ENCODE measurements at regions not wholly inside any gene's neighbourhood (a gene's known extent, or its start where the extent isn't known, plus 50 kb on each side); places are given as distances from the start of the nearest gene placed in this dataset.

- Histone ChIP-seq H3K27ac (replicated peaks) (no peak overlapping the region), H3K27me3 (ENCODE audit: insufficient read depth, poor library complexity, severe bottlenecking) (peaks cover 2% of the 10 kb centered on the region), H3K4me3 (replicated peaks; ENCODE audit: insufficient read depth, low read length) (no peak overlapping the region)
- no peak for DNase-seq (ENCODE audit: low read depth in 1 of 2, low spot score in 1 of 2)
- TF ChIP-seq CTCF (IDR thresholded peaks at IDR 0.05; ENCODE audit: insufficient read depth, low read length) (no peak), REST (IDR thresholded peaks at IDR 0.05; ENCODE audit: insufficient replicate concordance, low read depth) (no peak), SPI1 (IDR thresholded peaks at IDR 0.05; ENCODE audit: borderline replicate concordance, low read depth) (no peak), POLR2AphosphoS5 (IDR thresholded peaks at IDR 0.05; ENCODE audit: low read depth) (no peak), GABPA (IDR thresholded peaks at IDR 0.05; ENCODE audit: low read depth) (no peak)
Measured at GRCh38 chr20:61178551-61179071, 73.5 kb upstream of the CDH4 start.

- H3K27me3 ChIP-seq (ENCODE audit: insufficient read depth, poor library complexity, severe bottlenecking): no peaks in the 10 kb centered on the region
- DNase-seq (ENCODE audit: low read depth in 1 of 2, low spot score in 1 of 2): no peak
- H3K4me3 ChIP-seq (replicated peaks; ENCODE audit: insufficient read depth, low read length): no peak overlapping the region
- no peak overlapping the region for H3K27ac ChIP-seq (replicated peaks)
- TF ChIP-seq REST (IDR thresholded peaks at IDR 0.05; ENCODE audit: insufficient replicate concordance, low read depth): no peak
- TF ChIP-seq SPI1 (IDR thresholded peaks at IDR 0.05; ENCODE audit: borderline replicate concordance, low read depth): no peak
- TF ChIP-seq POLR2AphosphoS5 (IDR thresholded peaks at IDR 0.05; ENCODE audit: low read depth): no peak
- TF ChIP-seq CTCF (IDR thresholded peaks at IDR 0.05; ENCODE audit: insufficient read depth, low read length): no peak
- TF ChIP-seq GABPA (IDR thresholded peaks at IDR 0.05; ENCODE audit: low read depth): no peak
Measured at GRCh38 chr20:61184194-61184593, 67.9 kb upstream of the CDH4 start.

- no peaks in the 10 kb centered on the region for H3K27me3 ChIP-seq (ENCODE audit: insufficient read depth, poor library complexity, severe bottlenecking)
- no peak overlapping the region for H3K27ac ChIP-seq (replicated peaks)
- DNase-seq (ENCODE audit: low read depth in 1 of 2, low spot score in 1 of 2): no peak
- TF ChIP-seq POLR2AphosphoS5 (IDR thresholded peaks at IDR 0.05; ENCODE audit: low read depth): no peak
- TF ChIP-seq GABPA (IDR thresholded peaks at IDR 0.05; ENCODE audit: low read depth): no peak
- no peak for TF ChIP-seq SPI1 (IDR thresholded peaks at IDR 0.05; ENCODE audit: borderline replicate concordance, low read depth)
- TF ChIP-seq CTCF (IDR thresholded peaks at IDR 0.05; ENCODE audit: insufficient read depth, low read length): no peak
- no peak for TF ChIP-seq REST (IDR thresholded peaks at IDR 0.05; ENCODE audit: insufficient replicate concordance, low read depth)
- H3K4me3 ChIP-seq (replicated peaks; ENCODE audit: insufficient read depth, low read length): no peak overlapping the region
Measured at GRCh38 chr20:61185181-61185580, 66.9 kb upstream of the CDH4 start.

Measured in HL-60 (cell line).